Kidney capillary endothelial cell (primary cell): ENCODE measurements at regions not wholly inside any gene's neighbourhood (a gene's known extent, or its start where the extent isn't known, plus 50 kb on each side); places are given as distances from the start of the nearest gene placed in this dataset.

Experiments used
- DNase-seq: peaks from one replicate; pipeline ENCODE4 v3.0.0-alpha.2; 2018; ENCODE audit warnings: low spot score

DNA sequence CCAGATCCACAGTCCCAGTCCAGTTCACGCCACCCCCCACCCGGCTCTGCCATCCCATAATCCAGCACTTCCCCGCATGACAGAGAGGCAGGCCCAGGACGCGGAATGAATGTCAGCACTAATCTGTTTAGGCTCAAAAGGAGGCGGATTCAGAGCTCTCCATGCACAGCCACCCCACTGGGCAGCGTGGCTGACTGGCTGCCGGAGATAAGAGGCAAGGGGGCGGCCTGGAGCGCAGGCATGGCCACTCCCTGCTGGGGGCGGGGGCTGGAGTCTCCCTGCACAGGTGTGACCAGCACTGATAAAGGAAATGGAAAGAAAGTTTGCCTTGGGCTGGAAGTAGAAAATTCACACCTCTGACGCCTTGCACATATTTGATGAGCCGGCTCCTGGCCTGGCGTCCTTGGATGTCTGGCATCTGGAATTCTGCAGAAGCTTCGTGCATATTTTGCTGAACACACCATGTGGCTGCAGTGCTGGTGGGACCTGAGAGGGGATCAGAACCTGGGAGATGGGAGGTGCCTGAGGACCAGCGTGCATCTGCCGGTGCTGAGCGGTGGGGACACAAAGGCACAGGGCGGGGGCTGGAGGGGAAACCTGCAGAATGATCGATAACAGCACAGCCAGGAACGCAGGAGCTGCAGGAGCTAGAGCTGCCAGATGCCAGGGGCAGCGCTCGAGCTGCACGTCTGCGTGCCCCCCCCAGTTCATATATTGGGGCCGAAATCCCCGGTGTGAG is 344.4 kb downstream of the CTTN start:
- no peak for DNase-seq

DNA sequence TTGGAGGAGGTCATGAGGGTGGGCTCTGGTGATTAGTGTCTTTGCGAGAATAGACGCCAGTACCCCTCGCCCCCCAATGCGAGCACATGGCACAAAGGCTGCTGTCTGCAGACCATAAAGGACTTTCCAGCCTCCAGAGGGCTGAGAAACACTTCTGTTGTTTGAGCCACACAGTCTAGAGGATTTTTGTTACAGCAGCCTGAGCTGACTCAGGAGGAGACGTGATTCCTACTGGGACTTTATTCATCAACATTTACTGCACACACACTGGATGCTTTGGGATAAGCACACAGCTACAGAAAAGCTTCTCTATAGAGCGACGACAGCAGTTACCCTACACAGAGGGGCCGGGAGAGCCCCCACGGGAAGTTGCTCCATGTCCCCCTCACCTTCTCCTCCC is 345.0 kb downstream of the CTTN start:
- no peak for DNase-seq

DNA sequence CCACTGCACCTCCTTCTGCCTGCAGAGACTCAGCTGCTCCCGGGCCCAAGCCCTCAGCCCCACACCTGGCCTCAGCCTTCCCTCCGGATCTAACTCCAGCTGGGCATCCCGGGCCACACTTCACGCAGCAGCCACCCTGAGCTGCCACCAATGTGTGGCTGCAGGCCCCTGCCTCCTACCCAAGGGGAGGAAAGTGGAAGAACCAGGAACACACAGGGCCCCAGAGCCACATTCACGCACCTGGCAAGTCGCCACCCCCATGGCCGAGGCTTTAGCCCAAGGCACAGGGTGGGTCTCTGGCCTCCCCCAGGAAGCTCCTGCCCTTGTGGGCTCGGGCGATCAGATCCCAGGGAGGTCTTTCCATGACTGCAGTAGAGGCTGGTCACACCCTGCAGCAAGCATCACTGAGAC is 345.6 kb downstream of the CTTN start:
- DNase-seq: no peak

DNA sequence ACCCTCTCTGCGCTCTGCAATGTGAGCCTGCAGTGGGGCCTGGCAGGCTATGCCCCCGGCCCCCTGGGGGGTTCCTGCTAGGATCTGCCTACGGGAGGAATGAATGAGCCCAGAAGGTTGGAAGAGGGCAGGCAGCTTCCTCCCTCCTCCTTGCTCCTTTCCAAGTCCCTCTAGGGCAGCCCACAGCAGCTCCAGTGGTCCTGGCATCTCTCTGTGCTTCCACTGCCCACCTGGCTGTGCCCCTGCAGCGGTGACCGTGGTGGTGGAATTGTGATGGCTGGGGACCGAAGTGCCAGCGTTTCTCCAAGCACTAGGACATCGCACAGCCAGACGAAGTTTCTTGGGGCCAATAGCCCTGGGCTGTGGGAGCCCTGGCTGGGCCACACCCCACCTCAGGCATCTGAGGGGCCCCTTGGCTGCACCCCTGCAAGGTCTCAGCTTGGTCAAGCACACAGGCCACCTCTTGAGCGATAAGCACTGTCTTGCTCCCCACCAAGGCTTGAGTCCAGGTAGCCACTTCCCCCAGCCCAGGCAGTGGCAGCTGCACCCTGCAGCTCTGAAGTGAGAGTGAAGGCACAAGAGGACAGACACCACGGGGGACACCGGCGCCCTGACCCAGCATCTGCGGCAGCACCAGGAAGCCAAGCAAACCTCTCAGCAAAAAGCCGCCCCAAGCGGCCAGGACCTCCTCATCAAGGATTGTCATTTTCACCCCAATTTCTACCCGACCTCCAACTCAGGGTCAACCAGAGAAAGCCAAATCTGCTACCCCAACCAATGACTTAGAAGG is 346.3 kb downstream of the CTTN start:
- no peak for DNase-seq

DNA sequence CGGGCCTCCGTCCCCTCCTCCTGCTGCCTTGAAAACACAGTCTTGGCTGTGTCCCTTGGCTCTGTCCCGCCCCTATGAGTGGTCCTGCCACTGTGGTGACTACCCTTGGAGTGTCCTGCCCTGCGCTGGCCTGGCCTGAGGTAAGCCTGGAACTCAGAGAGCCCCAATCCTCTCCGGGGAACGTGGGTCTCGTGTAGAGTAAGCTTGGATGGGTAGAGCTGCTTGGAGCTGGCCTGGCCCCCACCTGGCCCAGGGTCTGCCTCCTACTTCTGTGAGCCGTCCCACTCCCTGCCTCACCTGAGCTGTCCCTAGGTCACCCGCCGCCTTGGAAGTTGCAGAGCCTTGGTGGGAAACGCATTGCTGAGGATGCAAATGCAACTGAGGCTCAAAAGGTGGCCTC is 347.1 kb downstream of the CTTN start:
- no peak for DNase-seq

DNA sequence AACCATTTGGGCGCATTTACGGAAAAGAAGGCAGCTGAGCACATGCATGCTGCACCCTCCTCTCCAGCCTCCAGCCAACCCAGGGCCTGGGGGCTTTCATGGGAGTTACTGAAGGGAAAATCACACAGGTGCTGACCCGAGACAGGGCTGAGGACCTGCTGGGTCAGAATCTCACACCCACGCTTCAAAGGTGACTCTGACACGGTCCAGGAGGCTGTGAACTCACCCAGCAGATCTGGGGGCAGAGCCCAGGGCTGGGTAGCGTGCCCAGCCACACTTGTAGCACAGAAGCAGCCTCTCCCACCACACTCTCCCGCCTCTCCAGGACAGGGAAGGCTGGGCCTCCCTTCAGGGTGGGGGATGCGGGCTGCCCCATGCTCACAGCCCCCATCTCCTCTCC is 347.6 kb downstream of the CTTN start:
- DNase-seq: no peak

DNA sequence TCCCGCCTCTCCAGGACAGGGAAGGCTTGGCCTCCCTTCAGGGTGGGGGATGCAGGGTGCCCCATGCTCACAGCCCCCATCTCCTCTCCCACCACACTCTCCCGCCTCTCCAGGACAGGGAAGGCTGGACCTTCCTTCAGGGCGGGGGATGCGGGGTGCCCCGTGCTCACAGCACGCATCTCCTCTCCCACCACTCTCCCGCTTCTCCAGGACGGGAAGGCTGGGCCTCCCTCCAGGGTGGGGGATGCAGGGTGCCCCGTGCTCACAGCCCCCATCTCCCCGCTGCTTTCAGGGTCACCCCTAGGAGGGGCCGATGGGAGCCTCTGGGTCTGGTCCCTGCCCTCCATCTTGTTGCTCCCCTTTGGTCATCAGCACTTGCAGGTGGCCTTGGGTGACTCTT is 348.0 kb downstream of the CTTN start:
- no peak for DNase-seq

DNA sequence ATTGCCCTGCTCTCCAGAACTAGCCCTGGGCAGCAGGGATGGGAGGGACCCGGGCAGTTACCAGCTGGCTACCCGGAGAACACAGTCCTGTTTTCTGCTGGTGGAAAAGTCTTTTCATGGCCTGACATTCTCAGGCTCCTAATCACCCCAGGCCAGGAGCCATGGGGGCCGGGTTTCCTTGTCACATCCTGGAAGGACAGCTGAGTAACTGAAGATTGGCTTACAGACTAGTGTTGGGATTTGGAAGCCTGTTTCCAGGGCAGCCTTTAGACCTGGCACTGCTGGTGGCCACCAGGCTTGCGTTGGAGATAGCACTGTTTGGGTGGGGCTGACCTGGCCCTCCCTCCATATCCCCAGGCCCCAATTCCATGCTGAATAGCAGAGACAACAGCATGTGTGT is 349.0 kb downstream of the CTTN start:
- DNase-seq: no peak

DNA sequence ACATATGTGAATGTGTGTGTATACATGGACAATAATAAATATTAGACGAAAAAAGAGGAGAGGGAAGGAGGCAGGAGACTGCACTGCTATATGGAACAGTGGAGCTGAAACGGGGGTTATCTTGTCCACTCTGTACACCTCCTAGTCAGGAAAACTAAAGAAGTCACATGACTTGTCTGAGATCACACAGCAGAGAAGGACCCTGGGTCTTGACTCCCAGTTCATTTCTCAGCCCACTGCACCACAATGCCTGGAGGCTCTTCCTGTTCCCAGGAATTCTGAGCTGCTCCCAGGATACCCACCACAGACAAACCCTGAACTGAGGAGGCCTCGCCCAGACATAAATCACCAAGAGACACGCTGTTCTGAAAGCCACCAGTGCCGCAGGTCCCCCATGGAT is 349.6 kb downstream of the CTTN start:
- no peak for DNase-seq

DNA sequence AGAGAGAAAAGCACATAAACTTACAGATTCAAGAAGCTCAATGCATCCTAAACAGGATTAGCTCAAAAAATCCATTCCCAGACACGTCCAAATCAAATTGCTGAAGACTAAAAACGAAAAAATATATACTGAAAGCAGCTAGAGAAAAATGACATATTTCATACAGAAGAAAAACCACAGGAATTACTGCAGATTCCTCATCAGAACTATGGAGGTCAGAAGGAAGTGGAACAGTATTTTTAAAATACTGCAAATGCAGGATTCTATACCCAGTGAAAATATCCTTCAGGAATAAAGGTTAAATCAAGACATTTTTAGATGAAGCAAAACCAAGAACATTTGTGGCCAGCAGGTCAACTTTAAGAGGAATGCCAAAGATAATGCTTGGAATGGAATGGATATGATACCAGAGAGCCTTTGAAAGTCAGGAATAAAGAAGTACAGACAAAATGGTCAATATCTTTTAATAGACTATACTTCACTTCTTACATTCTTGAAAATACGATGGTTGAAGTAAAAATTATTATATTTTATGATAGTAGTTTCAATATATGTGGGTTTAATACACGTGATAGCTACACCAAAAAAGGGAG is 352.9 kb downstream of the CTTN start:
- DNase-seq: peak; percentile 1

DNA sequence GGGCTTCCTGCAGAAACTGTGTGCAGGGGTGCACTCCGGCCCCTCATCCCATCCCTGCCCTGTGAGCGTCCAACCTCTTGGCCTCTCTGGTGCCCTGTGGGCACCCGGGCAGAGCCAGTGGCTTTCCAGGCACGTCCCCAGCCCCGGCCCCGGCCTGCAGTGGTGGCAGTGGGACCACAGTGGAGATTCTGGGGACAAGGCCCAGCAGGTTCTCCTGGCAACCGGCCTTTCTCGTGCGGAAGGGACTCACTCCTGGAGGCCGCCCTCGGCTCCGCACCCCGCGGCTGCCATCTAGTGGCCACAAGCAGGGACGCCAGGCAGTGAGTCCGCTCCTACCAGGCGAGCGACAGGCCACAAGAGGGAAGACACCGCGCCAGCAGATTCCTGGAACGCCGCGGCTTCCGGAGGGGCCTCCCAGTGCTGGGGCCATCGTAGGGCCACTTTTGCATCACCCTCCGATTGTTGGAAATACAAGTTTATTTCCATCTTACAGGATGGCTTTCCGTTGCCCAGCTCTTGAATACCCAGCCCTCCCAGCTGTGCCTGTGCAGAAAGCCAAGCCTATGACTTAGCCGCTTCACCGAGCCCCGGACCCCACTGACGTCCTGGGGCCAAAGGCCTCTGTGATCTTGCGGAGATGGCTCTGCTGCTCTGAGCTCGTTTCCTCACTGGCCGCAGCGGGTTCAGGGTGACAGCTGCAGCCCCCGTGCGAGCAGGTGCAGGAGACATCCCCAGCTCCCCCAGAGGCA is 357.3 kb downstream of the CTTN start:
- peak; percentile 64 for DNase-seq

DNA sequence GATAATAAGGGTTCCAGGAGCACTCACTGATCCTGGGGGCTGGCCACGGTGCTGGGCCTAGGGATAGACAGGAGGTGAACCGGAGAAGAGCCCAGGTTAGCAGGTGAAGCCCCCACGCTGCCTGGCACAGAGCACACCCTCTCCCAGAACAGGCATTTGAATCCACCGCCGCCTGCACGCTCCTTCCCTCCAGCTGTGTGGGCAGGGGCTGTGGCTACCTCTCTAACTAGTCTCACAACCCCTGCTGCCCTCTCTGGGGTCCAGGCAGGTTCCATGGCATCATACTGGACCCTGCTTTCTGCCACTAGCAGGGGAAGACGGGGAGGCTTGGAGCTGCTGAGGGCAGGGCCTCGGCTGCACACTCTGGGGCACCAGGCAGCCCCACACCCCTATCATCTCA is 358.0 kb downstream of the CTTN start:
- DNase-seq: no peak

DNA sequence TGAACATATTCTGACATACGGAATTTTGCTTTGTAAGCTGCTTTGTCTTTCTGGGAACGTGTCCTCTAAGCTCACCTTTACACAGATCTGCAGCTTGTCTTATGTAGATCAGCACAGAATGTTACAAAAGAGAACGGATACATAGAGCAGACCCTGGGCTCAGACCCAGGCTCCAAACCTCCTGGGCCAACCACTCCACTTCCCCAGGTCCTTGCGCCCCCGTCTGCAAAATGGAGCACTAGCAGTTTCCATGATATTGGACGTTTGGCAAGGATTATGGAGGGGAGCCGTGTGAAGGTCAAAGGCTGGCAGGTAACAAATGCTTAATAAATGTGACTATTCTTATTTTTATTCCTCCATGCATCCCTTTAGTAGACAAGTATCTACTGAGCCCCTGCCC is 358.4 kb downstream of the CTTN start:
- no peak for DNase-seq

DNA sequence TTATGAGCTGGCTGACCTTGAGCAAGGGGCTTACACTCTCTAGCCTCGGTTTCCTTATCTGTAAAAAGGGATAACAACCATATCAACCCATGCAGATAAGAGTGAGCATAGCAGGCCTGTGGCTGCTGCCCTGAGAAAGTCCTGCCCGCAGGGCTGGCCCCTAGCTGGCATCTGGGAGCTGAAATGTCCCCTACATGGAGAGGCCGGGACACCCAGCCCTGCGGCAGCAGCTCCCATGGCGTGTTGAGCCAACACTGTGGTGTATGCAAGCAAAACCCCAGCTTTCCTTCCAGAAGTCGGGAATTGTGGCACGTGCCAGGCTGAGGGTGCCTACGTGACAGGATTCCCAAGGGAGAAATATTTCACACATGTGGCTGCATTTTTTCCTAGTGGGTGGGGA is 358.9 kb downstream of the CTTN start:
- DNase-seq: no peak

DNA sequence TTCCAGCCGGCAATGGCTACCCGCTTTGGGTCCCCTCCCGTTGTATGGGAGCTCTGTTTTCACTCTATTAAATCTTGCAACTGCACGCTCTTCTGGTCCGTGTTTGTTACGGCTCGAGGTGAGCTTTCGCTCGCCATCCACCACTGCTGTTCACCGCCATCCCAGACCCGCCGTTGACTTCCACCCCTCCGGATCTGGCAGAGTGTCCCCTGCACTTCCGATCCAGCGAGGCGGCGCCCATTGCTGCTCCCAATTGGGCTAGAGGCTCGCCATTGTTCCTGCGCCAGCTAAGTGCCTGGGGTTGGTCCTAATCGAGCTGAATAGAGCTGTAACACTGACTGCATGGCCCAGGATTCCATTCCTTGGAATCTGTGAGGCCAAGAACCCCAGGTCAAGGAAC is 359.9 kb downstream of the CTTN start:
- DNase-seq: no peak

DNA sequence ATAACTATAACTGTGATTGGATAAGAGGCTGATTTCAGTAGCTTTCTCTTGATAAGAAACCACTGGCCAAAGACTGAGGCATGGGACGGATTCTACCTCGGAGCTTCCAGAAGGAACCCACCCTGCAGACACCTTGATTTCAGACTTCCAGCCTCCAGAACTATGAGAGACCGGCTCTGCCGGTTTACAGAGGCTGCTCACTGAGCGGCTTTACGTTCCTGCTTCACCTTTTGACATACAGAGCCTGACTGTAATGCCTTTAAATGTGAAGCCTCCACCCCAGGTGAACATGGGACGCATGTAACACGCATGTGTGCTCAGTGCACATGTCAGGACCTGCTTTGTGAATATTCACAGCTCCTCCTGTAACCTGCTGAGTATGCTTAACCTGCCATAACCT is 361.5 kb downstream of the CTTN start:
- DNase-seq: no peak

DNA sequence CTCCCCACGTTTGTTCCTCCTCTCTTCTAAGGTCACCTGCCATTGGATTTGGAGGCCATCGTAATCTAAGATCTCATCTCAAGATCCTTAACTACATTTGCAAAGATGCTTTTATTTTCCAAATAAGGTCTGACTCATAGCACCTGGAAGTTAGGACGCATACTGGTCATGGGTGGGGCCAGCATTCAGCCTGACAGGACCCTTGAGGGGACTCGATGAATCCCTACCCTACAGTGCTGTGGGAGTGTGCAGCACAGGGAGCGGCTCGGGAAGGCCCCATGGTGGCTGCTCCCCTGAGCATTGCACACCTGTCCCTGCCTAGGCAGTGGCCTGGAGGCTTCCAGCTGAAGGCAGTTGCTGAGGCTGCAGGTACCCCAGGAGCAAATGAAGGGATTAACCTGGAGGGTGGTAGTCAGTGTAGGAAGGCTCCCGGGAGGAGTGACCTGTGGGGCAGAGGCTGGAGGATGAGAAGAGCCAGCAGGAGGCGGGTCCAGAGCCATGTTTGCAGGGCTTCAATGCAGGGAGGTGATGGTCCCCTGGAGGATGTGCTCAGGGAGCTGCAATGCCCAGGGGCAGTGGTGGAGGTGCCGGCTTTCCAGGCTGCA is 362.2 kb downstream of the CTTN start:
- DNase-seq: no peak

DNA sequence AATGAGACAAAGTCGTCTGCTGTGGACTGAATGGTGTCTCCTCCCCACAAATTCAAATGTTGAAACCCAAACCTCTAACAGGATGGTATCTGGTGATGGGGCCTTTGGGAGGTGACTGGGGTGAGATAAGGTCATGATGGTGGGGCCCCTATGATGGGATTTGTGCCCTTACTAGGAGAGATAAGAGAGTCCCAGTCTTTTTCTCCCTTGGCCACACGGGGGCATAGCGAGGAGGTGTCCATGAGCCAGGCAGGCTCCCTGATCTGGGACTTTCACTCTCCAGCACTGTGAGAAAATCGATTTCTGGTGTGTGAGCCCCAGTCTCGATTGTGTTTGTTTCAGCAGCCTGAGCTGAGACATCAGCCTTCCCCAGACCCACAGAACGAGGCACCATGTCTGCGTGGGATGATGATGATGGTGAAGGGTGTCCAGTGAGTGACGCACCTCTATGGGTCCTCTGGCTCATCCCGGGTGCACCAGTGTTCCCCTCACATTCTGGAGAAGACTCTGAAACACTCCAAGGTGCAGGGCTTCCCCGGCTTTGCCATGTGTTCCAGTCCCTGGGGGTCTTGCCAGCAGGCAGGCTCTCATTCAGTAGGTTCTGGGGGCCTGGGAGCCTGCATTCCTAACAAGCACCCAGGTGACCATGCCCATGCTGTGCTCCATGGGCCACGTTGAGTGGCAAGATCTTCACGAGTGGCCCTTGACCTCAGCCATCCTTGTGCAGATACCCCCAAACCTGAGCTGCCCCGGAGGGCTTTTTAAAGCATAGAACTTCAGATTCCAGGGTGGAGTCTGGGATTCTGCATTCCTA is 363.0 kb downstream of the CTTN start:
- DNase-seq: no peak

DNA sequence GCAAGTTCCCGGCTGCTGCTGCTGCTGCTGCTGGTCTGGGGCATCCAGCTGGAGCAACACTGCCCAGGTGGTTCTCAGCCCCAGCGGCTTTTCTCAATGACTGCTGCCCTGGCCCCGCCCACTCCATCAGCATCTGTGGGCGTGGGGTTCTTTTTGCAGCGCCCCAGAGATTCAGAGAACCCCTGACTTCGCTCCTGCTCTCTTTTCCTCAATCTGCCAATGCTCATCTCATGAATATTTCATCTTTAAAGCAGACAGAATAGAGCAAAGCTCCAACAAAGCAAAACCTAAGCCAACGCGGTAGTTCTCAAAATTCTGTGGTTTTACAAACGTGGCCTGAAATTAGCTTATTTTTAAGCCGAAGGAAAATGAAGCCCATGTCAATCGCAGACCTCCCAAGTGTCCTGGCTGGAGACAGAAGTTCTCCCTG is 363.6 kb downstream of the CTTN start:
- no peak for DNase-seq

DNA sequence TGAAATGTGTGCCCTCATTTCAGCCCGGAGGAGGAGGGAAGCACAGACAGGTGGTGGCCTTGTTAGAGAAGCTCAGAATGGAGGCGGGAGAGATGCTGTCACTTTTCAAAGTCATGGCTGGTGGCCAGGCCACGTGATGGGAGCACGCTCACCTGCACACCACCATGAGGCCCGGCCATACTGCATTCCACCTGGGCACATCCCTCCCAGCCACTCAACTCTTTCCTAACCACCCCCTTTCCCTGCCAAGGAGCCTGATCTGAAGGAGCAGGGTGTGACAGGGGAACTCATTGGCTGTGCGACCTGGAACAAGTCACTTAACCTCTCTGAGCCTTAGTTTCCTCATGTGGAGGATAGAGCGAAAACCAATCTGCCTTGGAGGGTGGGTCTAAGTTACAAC is 364.5 kb downstream of the CTTN start:
- DNase-seq: no peak

DNA sequence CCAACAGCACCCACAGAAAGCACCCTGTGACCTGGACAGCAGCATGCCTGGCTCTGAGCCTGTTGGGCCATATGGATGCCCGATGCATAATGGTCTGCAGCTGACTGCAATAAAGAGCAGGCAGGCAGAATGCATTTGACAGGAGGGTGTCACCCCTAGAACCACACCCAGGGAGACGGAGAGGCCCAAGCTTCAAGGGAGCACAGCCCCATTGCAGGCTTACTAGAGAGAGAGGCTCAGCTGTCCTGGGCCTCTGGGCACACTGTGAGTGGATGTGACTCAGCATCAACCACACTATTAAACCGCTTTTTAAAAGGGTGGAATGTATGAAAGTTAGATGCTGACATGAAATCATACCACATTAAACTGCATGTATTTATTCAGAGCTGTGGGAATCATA is 365.3 kb downstream of the CTTN start:
- no peak for DNase-seq
